GM21825 (cell line): ENCODE measurements at regions not wholly inside any gene's neighbourhood (a gene's known extent, or its start where the extent isn't known, plus 50 kb on each side); places are given as distances from the start of the nearest gene placed in this dataset.
A peak's percentile ranks its signal among the peaks of the same experiment; 100 is the strongest.

ENCODE experiments used
- ATAC-seq: cut with Tn5 transposase; IDR thresholded peaks from one replicate; pipeline ENCODE4 v1.9.1; 2021; ENCODE audit warnings: mild to moderate bottlenecking, moderate library complexity; ENCODE audit not compliant: unreplicated experiment

GRCh38 chr6:143595251-143596036, 82.3 kb upstream of the PHACTR2 start:
- no peak for ATAC-seq

DNA sequence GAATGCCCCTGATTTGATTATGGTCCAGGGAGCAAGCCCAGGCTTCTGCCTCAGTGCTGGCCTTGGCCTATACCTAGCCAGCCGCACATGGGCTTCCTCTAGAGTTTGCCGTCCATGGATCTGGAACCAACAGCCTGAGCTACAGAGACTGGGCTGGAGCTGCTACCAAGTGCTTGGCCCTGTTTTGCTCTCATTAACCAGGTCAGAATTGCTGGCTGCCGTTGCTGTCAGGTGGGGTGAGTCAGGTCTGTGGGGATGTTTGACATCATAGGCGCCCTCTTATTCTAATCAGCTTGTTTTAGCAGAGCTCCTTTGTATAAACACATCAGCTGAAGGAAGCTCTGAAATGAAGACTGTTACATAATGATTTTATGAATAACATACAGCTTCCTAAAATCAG, 83.1 kb upstream of the PHACTR2 start:
- no peak for ATAC-seq

GRCh38 chr6:143592335-143592734, 80.8 kb upstream of the FUCA2 start:
- ATAC-seq: no peak

DNA sequence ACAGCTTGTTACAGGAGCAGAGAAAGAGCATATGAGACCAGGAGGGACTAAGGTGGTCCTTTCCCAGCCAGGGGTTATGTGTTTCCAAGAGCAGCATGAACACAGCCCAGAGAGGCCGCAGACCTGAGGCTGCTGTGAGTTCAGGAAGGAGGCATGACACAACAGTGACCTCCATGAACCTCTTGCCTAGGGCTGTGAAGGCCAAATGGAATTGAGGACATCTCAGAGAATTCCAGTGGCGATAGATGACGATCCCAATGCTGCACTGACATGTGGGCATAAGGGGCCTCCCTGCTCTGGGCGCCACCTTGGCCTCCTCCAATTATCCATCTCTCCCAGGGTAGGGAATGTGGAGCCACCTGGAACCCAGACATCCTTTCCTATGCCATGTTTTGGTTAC, 79.9 kb upstream of the FUCA2 start:
- ATAC-seq: no peak

DNA sequence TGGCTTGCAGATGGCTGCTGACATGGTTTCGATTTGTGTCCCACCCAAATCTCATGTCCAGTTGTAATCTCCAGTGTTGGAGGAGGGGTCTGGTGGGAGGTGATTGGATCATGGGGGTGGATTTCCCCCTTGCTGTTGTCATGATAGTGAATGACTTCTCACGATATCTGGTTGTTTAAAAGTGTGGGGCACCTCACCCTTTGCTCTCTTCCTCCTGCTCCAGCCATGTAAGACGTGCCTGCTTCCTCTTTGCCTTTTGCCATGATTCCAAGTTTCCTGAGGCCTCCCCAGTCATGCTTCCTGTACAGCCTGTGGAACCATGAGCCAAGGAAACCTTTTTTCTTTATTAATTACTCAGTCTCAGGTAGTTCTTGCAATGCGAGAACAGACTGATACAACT, 77.6 kb upstream of the FUCA2 start:
- no peak for ATAC-seq

GRCh38 chr6:143586557-143586956, 75.0 kb upstream of the FUCA2 start:
- ATAC-seq: no peak

DNA sequence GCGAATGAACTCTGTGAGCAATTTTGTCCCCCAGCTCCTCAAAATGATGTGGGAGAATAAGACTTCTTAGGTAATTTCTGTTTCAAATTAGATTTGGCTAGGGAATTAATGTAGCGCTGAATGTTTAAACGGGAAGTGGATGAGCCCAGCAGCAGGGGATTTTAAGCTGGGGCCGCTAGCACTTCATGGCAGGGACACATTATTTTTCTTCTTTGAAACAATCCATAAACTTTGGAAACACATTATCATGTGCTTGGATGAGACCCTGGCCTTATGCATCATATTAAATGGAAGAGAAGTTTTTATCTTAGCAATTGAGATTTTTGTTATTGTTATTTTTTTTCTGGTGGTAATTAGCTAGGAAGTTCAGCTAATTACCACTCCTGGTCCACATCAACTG, 74.2 kb upstream of the FUCA2 start:
- no peak for ATAC-seq

GRCh38 chr6:143585241-143585640, 73.7 kb upstream of the FUCA2 start:
- ATAC-seq: no peak

DNA sequence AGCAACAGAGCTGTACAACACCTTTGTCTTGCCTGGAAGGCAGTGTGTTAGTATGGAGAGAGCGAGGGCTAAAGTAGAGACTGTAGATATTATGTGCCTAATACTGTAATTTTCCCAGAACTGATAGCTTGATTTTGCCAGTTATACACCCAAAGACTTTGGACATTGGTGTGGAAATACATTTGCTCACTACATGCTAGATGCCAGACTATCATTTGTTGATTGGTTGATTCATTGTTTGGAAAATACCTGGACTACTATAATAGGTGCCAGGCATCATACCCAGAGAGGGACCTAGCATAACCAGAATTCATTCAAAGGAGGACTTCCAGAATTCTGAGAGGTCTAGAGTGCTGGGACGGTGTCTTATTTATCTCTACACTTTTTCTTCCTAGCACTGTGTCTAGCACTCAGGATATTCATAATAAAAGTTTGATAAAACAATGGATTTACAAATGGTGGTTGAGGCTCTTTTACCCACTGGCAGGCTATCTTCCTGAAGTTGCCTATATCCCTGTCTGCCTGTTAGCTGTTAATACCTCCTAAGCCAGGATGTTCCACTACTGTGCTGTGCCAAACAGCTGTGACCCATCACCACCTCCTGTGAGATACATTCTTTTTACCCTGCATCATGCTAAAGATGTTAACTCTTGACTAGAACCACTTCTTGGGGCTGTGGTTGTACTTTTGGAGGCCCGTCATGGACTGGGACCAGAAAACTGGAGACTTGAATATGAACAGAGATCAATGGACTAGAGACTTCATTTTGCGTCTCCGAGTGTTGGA, 72.2 kb upstream of the FUCA2 start:
- no peak for ATAC-seq

GRCh38 chr6:143581835-143582480, 70.4 kb upstream of the FUCA2 start:
- no peak for ATAC-seq

- ATAC-seq: no peak
Measured at GRCh38 chr6:143579703-143580102, 68.2 kb upstream of the FUCA2 start.

DNA sequence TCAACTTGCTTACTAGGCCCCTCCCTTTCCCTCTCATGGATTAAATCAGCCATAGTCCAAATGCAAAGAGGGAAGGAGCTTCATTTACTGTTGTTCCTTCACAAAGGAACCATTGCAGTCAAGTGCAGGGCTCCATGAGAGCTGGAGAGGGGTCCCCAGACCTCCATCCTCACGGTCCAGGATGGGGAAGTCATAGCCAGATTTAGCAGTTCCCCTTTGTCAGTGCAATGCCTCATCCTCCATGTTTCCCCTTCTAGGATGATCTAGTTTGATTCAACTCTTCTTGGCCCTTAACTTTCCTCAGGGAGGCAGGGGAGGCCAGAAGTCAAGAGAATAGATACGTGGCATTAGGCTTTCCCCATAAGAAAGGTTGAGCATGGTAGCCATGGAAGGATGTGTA, 66.5 kb upstream of the FUCA2 start:
- ATAC-seq: no peak

DNA sequence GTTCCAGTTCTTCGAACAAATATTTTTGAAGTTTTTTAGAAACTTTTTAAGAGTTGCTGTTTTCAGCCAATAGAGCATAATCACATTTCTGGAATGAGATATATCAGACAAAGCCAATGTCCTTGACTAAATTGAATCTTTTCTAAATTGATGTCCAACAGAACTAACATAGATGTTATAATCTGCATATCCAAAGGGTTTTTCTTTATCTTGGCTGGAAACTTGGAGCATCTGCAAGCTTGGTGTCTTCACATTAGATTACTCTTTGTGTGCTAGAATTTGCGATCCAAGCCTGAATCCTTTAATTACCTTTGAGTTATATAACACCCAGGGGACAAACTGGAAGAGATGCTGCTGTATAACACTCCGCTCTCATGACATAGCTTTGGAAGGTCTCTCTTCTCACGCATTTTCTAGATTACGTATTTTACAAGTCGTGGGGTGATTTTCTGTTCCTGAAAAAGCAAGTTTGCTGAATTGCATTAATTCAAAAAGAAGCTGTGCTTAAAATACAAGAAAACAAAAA, 64.4 kb upstream of the FUCA2 start:
- ATAC-seq: no peak

DNA sequence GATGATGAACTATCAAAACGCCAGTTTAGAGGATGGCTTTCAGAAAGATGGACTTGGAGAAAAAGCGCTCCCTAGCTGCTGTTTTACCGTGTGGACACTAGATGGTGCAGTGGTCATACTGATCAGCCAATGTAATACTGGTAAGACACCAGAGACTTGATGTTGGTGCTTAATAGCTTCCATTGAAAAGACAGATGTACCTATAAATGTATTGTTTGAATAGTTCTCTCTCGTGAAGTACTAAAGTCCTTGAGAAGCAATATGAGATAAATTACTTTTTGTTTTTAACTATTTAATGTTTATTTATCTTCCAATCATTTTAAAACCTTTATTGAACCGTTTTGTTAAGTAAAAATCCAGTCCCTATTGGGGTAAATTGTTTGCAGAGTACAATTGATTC, 63.9 kb upstream of the FUCA2 start:
- ATAC-seq: peak; percentile 89

GRCh38 chr6:143570147-143570853, 58.8 kb upstream of the FUCA2 start:
- ATAC-seq: no peak

DNA sequence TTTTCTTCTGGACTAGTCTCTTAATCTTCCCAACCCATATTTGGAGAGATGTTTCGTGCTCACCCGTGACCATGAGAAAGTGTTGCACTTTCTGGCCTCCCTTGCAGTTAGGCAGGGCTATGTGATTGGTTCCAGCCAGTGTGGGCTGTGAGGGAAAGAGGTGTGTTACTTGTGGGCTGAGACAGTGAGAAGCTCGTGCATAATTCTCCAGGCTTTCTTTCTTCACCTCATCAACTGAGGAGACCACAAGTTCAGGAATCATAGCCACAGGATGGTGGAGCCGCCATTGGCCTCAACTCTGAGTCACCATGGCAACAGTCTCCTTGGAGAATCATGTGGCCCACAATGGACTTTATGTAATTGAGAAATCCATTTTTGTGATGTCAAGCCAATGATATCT, 57.5 kb upstream of the FUCA2 start:
- ATAC-seq: no peak

DNA sequence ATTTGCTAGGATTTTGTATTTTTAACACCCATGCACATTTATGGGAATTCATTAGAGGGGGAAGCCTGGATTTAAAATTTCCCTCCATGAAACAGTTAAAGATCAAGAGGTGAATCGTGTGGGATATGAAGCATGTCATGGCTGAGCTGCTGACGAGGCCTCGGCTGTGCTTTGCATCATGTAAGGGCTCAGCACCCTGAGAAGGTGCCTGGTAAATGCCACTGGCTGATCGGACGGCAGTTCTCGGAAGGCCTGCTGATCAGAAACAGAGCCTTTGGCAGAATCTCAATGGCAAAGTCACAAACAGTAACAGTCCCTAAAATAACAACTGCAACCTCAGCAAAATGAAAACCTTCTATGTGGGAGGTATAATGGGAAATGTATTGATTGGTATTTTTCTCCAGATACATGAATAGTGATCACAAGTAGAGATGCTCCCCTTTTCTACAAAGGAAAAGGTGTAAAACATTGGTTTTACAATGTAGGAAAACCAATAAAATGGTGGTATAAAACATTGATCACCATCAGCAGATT, 53.0 kb upstream of the FUCA2 start:
- ATAC-seq: no peak

- no peak for ATAC-seq
Measured at GRCh38 chr6:143562143-143562542, 50.6 kb upstream of the FUCA2 start.
